CD4-positive, alpha-beta T cell (primary cell): ENCODE measurements at regions not wholly inside any gene's neighbourhood (a gene's known extent, or its start where the extent isn't known, plus 50 kb on each side); places are given as distances from the start of the nearest gene placed in this dataset.

ENCODE experiments used
- ATAC-seq: fragments of 200-7000 bp; cut with Tn5 transposase; one replicate; pipeline ENCODE4 v1.10.0; 2022; ENCODE audit warnings: mild to moderate bottlenecking; ENCODE audit not compliant: poor library complexity
- CTCF ChIA-PET: fragments of 350-600 bp; sonication (Branson Sonifier 250); formaldehyde crosslinking; loops from one replicate; lab custom pipeline; 2021; ENCODE audit warnings: antibody characterized with exemption, inconsistent platforms; lab: Charles Lee
- POLR2A ChIA-PET: fragments of 350-600 bp; sonication (Branson Sonifier 250); formaldehyde crosslinking; loops from one replicate; lab custom pipeline; 2021; ENCODE audit warnings: antibody characterized with exemption, inconsistent platforms; lab: Charles Lee
- DNase-seq, 14 experiments: peaks; one replicate each; pipeline ENCODE4 v3.0.0-alpha.2; 2013 to 2020; ENCODE audit warnings: mixed read lengths in 2 of 14
- H3K27ac ChIP-seq, 2 donors: one replicate each; pipeline versions ENCODE4 v1.5.1 to v1.7.0; 2013; ENCODE audit warnings: low read length in 2 of 2, low read depth in 1 of 2, mild to moderate bottlenecking in 1 of 2
- H3K27me3 ChIP-seq, 2 experiments: 1 replicate in 1 of 2; 2 replicates in 1 of 2; pipeline versions ENCODE4 v1.6.1 to v1.7.0; 2013; ENCODE audit warnings: low read length in 2 of 2, control low read depth in 1 of 2, mild to moderate bottlenecking in 1 of 2, moderate library complexity in 1 of 2; ENCODE audit not compliant: insufficient read depth in 2 of 2, control insufficient read depth in 1 of 2
- H3K36me3 ChIP-seq: one replicate; pipeline ENCODE4 v1.6.1; 2013; ENCODE audit warnings: low read length, control low read depth; ENCODE audit not compliant: insufficient read depth
- H3K4me1 ChIP-seq: one replicate; pipeline ENCODE4 v1.6.1; 2013; ENCODE audit warnings: low read length, control low read depth; ENCODE audit not compliant: insufficient read depth
- H3K4me3 ChIP-seq: one replicate; pipeline ENCODE4 v1.5.1; 2013; ENCODE audit warnings: mild to moderate bottlenecking, low read length, moderate library complexity
- H3K9me3 ChIP-seq, 2 experiments: 1 replicate in 1 of 2; 2 replicates in 1 of 2; pipeline versions ENCODE4 v1.6.1 to v1.7.0; 2013; ENCODE audit warnings: low read length in 2 of 2, mild to moderate bottlenecking in 2 of 2, control low read depth in 1 of 2, moderate library complexity in 1 of 2; ENCODE audit not compliant: control insufficient read depth in 1 of 2, insufficient read depth in 1 of 2
- H3K27ac Mint-ChIP-seq: one replicate; pipeline ENCODE4 v1.8.0; 2020; ENCODE audit warnings: mixed read lengths
- H3K27me3 Mint-ChIP-seq: one replicate; pipeline ENCODE4 v1.8.0; 2021; ENCODE audit warnings: mixed read lengths
- H3K36me3 Mint-ChIP-seq: one replicate; pipeline ENCODE4 v1.8.0; 2021; ENCODE audit warnings: low read depth, mixed read lengths
- H3K4me1 Mint-ChIP-seq: one replicate; pipeline ENCODE4 v1.8.0; 2021; ENCODE audit warnings: low read depth, mixed read lengths
- H3K4me3 Mint-ChIP-seq: one replicate; pipeline ENCODE4 v1.8.0; 2020; ENCODE audit warnings: mild to moderate bottlenecking, mixed read lengths
- H3K9me3 Mint-ChIP-seq: one replicate; pipeline ENCODE4 v1.8.0; 2020; ENCODE audit warnings: mixed read lengths
- CTCF ChIP-seq: fragments of 200-600 bp; IDR thresholded peaks from one replicate; pipeline ENCODE4 v1.8.0; 2022; ENCODE audit warnings: antibody characterized with exemption, mild to moderate bottlenecking
- intact Hi-C, 2 experiments: fragments of 100-400 bp; cut with DNase I in 1 of 2; cut with micrococcal nuclease in 1 of 2; formaldehyde crosslinking; loops; one replicate each; pipeline versions ENCODE4 v1.15.1 to v1.9.0; 2023 to 2025; cut with DNase I, micrococcal nuclease

GRCh38 chr18:55932675-55933074 lies 344.7 kb upstream of the TCF4 start:
- H3K9me3 ChIP-seq: peaks cover 0 to 3% of the 10 kb centered on the region in 2 experiments
- ChIA-PET POLR2A (no interaction called here), CTCF (no interaction called here)
- H3K27ac Mint-ChIP-seq: no peak overlapping the region
- no peaks in the 10 kb centered on the region for H3K36me3 Mint-ChIP-seq
- ATAC-seq: no peak
- no peak overlapping the region for H3K27ac ChIP-seq
- no peak overlapping the region for H3K4me3 Mint-ChIP-seq
- no peaks in the 10 kb centered on the region for H3K4me1 ChIP-seq
- TF ChIP-seq CTCF: no peak
- no peak for DNase-seq
- H3K9me3 Mint-ChIP-seq: peaks cover 7% of the 10 kb centered on the region
- no peaks in the 10 kb centered on the region for H3K27me3 Mint-ChIP-seq
- no peak overlapping the region for H3K4me3 ChIP-seq
- no peaks in the 10 kb centered on the region for H3K36me3 ChIP-seq
- H3K27me3 ChIP-seq: no peaks in the 10 kb centered on the region
- H3K4me1 Mint-ChIP-seq: no peaks in the 10 kb centered on the region
- intact Hi-C loops: no loop called here

DNA sequence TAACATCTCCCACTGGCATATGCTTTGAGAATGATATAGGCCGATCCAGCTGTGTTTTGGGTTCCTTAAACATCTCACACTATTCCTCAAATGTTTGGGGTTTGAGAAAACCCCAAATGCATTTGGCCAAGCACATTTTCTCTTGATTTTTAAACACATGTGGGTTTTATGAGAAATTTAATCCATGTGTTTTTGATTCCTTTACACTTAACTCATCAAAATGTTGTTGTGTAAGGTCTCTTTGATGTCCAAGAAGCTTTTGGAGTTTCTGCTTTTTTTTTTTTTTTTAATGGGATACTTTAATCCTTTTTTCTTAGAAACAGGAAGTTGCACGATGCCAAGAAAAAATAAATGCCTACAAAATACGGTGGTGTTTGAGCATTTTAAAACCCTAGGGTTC lies 339.8 kb upstream of the TCF4 start:
- no peak for TF ChIP-seq CTCF
- no peak for ATAC-seq
- Histone ChIP-seq H3K27me3 (no peaks in the 10 kb centered on the region), H3K4me1 (no peaks in the 10 kb centered on the region), H3K27ac (no peak overlapping the region), H3K4me3 (no peak overlapping the region), H3K36me3 (no peaks in the 10 kb centered on the region), H3K9me3 (peaks cover 0 to 3% of the 10 kb centered on the region in 2 experiments)
- Mint-ChIP-seq H3K27me3 (no peaks in the 10 kb centered on the region), H3K9me3 (peaks cover 2% of the 10 kb centered on the region), H3K36me3 (no peaks in the 10 kb centered on the region), H3K27ac (no peak overlapping the region), H3K4me3 (no peak overlapping the region), H3K4me1 (no peaks in the 10 kb centered on the region)
- intact Hi-C loops: no loop called here
- DNase-seq: no peak
- ChIA-PET POLR2A (no interaction called here), CTCF (no interaction called here)

DNA sequence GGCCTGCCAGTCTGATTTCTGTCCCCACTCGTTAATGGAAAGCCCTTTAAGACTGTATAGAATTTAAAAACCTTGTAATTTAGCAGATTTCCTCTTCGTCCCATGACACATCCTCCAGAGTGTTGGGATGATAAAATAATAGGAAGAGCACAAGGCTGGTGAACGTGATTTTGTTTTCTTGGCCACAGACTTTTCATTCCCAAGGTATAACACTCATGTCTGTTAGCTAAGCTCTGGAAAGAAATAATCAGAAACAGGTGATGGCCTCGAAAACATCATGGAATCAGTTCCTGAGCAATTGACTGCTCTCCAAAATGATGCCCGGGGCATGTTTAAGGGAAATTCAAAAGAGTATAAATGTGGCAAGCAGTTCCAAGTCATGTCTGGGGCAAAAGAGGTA lies 337.8 kb upstream of the TCF4 start:
- Mint-ChIP-seq H3K36me3 (no peaks in the 10 kb centered on the region), H3K4me1 (no peaks in the 10 kb centered on the region), H3K27ac (no peak overlapping the region), H3K9me3 (peaks cover 1% of the 10 kb centered on the region), H3K27me3 (no peaks in the 10 kb centered on the region), H3K4me3 (no peak overlapping the region)
- POLR2A ChIA-PET: no interaction called here
- no peak overlapping the region for H3K4me3 ChIP-seq
- intact Hi-C loops: no loop called here
- ATAC-seq (no peak), DNase-seq (no peak)
- CTCF ChIA-PET: no interaction called here
- no peak overlapping the region for H3K27ac ChIP-seq
- H3K4me1 ChIP-seq: no peaks in the 10 kb centered on the region
- no peaks in the 10 kb centered on the region for H3K36me3 ChIP-seq
- no peak for TF ChIP-seq CTCF
- no peaks in the 10 kb centered on the region for H3K27me3 ChIP-seq
- no peaks in the 10 kb centered on the region for H3K9me3 ChIP-seq
